ENCODE measurements at regions not wholly inside any gene's neighbourhood (a gene's known extent, or its start where the extent isn't known, plus 50 kb on each side); places are given as distances from the start of the nearest gene placed in this dataset.
"Not testable (repeated sequence)": the region's sequence is repeated elsewhere in the genome, so short reads cannot be mapped to it uniquely, and the experiment has no call there.

- H3K27ac ChIP-seq = no peak overlapping the region
- no peak for TF ChIP-seq ZFX (IDR thresholded peaks at IDR 0.05; ENCODE audit: borderline replicate concordance)
- TF ChIP-seq, protein P1, sequence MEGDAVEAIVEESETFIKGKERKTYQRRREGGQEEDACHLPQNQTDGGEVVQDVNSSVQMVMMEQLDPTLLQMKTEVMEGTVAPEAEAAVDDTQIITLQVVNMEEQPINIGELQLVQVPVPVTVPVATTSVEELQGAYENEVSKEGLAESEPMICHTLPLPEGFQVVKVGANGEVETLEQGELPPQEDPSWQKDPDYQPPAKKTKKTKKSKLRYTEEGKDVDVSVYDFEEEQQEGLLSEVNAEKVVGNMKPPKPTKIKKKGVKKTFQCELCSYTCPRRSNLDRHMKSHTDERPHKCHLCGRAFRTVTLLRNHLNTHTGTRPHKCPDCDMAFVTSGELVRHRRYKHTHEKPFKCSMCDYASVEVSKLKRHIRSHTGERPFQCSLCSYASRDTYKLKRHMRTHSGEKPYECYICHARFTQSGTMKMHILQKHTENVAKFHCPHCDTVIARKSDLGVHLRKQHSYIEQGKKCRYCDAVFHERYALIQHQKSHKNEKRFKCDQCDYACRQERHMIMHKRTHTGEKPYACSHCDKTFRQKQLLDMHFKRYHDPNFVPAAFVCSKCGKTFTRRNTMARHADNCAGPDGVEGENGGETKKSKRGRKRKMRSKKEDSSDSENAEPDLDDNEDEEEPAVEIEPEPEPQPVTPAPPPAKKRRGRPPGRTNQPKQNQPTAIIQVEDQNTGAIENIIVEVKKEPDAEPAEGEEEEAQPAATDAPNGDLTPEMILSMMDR (IDR thresholded peaks at IDR 0.05) = no peak
These were observed 1964.1 kb downstream of the PCDH9 start for GRCh38 chr13:65265988-65266387.

- no peak for TF ChIP-seq ZFX (IDR thresholded peaks at IDR 0.05; ENCODE audit: borderline replicate concordance)
- TF ChIP-seq, protein P1 (IDR thresholded peaks at IDR 0.05) = no peak
- H3K27ac ChIP-seq = no peak overlapping the region
These were observed 1966.1 kb downstream of the PCDH9 start for GRCh38 chr13:65264066-65264465.

DNA sequence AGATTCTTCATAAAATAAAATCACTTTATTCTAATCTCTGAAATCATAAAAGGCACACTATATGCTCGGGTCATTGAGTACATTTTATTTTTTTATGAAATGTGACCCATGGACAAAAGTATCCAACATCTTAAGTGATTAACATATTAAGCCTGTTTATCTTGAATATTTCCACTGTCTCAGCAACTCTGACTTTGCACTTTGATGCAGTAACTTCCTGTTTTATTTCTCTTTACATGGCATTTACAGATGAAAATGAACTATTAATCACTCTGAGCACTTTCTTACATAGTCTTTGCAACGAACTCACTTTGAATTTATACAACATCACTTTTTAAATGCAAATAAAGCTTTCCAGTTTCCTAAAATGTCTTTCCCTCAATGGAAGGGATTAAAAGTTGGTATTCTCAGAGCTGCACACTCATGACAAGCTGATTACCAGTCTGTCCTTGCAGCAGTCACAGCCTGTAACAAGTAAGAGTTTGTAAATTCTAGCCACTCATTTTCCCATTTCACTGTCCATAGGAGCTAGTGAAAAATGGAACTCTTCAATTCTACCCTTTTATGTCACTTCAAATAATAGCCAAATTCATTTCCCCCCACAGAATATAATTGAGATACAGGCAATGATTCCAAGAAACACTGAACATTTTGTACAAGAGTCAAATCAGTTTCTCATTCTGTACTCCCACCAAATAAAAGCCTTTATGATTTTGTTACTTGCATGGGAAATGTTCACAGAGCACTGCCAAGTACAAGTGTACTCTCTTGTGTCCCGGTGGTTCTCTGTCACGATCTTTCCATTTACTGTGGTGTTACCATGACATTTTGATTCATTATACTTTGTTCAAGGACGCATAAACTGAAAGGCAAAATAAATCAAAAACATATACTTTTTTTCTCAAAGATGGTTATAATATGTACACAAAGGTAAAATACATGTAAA lies 1968.9 kb downstream of the PCDH9 start:
- TF ChIP-seq ZFX (IDR thresholded peaks at IDR 0.05; ENCODE audit: borderline replicate concordance) = no peak
- TF ChIP-seq, protein P1 (IDR thresholded peaks at IDR 0.05) = no peak
- H3K27ac ChIP-seq = no peak overlapping the region

DNA sequence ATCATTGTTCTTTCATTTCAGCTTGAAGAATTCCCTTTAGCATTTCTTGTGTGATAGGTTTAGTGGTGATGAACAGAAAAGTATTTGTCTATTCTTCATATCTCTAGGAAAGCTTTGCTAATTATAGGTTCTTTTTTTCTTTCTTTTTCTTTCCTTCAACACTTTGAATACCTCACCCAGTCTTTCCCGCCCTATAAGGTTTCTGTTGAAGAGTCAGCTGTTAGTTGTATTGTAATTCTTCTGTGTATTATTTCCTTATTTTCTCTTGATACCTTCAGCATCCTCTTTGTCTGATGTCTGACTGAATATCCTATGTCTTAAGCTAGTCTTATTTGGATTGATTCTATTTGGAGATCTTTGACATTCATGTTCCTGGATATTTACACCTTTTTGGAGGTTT lies 1989.4 kb downstream of the PCDH9 start:
- TF ChIP-seq ZFX (IDR thresholded peaks at IDR 0.05; ENCODE audit: borderline replicate concordance) = no peak
- TF ChIP-seq, protein P1 (IDR thresholded peaks at IDR 0.05) = no peak
- H3K27ac ChIP-seq = no peak overlapping the region

- TF ChIP-seq, protein P1 (IDR thresholded peaks at IDR 0.05) = no peak
- no peak for TF ChIP-seq ZFX (IDR thresholded peaks at IDR 0.05; ENCODE audit: borderline replicate concordance)
- no peak overlapping the region for H3K27ac ChIP-seq
These were observed 1993.2 kb downstream of the PCDH9 start for GRCh38 chr13:65236841-65237418.

DNA sequence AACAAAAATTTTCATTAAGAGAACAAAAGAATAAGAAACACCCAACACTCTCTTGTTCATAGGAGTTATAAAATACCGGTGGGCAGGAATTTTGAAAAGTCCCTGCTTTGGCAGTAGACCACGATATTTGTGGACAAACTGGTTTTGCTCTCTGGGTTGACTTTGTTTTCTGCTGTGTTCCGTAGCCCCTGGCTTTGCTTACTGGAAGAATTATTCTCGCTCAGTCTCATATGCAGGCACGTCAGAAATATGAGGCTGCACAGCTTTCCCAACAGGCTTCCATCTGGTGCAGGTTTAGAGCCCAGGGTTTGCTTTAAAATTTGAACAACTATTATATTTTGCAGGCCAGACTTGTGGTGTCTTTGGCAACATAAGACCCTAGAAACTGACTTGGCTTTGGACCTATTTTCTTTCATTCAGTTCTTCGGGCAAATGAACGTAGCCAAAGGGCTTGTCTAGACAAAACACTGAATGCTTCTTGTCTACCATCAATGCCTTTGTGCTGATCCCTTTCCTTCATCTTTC lies 2012.6 kb downstream of the PCDH9 start:
- no peak for TF ChIP-seq ZFX (IDR thresholded peaks at IDR 0.05; ENCODE audit: borderline replicate concordance)
- TF ChIP-seq, protein P1 (IDR thresholded peaks at IDR 0.05) = no peak
- no peak overlapping the region for H3K27ac ChIP-seq

DNA sequence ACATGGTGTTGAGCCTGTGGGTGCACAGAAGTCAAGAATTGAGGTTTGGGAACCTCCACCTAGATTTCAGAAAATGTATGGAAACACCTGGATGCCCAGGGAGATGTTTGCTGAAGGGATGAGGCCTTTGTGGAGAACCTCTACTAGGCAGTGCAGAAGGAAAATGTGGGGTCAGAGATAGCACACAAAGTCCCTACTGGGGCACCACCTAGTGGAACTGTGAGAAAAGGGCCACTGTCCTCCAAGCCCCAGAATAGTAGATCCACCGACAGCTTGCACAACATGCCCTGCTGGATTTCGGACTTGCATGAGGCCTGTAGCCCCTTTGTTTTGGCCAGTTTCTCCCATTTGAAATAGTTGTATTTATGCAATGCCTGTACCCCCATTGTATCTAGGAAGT lies 2027.3 kb downstream of the PCDH9 start:
- not testable (repeated sequence) for H3K27ac ChIP-seq

Measured in 22Rv1 (cell line).